ENCODE measurements at regions not wholly inside any gene's neighbourhood (a gene's known extent, or its start where the extent isn't known, plus 50 kb on each side); places are given as distances from the start of the nearest gene placed in this dataset.
"Not testable (repeated sequence)": the region's sequence is repeated elsewhere in the genome, so short reads cannot be mapped to it uniquely, and the experiment has no call there.

DNA sequence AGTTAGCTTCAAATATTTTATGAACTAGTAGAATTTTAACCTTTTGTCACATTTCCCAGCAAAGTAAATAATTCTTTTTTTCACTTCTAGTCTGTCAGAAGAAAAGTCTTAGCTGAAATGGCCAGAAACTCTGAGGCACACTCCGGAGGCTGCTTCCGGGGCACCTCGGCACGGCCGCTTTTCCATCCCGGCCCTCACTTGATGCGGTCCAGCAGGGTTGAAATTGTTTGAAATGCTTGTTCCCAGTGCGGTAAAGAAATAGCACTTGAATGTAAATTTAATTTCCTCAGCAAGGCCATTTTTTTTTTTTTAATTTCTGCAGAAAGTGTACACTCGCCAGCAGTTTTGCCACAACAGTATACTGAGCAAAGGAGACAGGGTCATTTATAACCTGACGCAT lies 154.7 kb upstream of the FAM20C start:
- H3K23ac ChIP-seq (ENCODE audit: low read depth, low read length); H3K9me1 ChIP-seq (ENCODE audit: insufficient read depth, low read length); BruUV-seq (replicated peaks); H3K9ac ChIP-seq (ENCODE audit: low read depth, low read length); H2AFZ ChIP-seq (replicated peaks; ENCODE audit: low read length, poor library complexity); H3K4me1 ChIP-seq (ENCODE audit: control insufficient read depth, insufficient read depth, low read length); H3K56ac ChIP-seq (ENCODE audit: extremely low read depth, insufficient read depth, low read length); H2AK5ac ChIP-seq (ENCODE audit: low read depth, low read length); H2AK9ac ChIP-seq (replicated peaks; ENCODE audit: low read depth, low read length, poor library complexity); POLR2A ChIA-PET (ENCODE audit: unreplicated experiment); H3K9me3 ChIP-seq (ENCODE audit: control insufficient read depth, insufficient read depth, low read length); H2BK120ac ChIP-seq (ENCODE audit: low read depth, low read length); H4K91ac ChIP-seq (ENCODE audit: insufficient read depth, low read depth, low read length); dilution Hi-C loops (cut with HindIII; ENCODE audit: low sequenced_read_pairs, unreplicated experiment); H2BK15ac ChIP-seq (ENCODE audit: low read depth, low read length); H3K4me3 ChIP-seq (ENCODE audit: insufficient read depth, low read depth, low read length); H4K20me1 ChIP-seq (ENCODE audit: insufficient read depth, low read length); H3K27ac ChIP-seq (ENCODE audit: insufficient read depth, low read length); ATAC-seq (ENCODE audit: low read depth); H3K18ac ChIP-seq (ENCODE audit: low read depth, low read length); H3K14ac ChIP-seq (replicated peaks; ENCODE audit: low read depth, low read length); H3K79me1 ChIP-seq (ENCODE audit: low read depth in 1 of 2, low read length in 2 of 2); in situ Hi-C loops (cut with MboI; ENCODE audit: low sequenced_read_pairs); CTCF ChIA-PET; H2BK20ac ChIP-seq (ENCODE audit: low read depth, low read length); intact Hi-C loops (cut with micrococcal nuclease); H3K4ac ChIP-seq (ENCODE audit: low read depth, low read length); DNase-seq; H3K4me2 ChIP-seq (ENCODE audit: low read depth, low read length); H2BK5ac ChIP-seq (ENCODE audit: low read depth, low read length, poor library complexity, severe bottlenecking); H3K36me3 ChIP-seq (ENCODE audit: control insufficient read depth, insufficient read depth, low read length); H4K5ac ChIP-seq (ENCODE audit: low read depth, low read length); H4K8ac ChIP-seq (ENCODE audit: low read depth in 2 of 2, low read length in 2 of 2): not testable (repeated sequence)
- WGBS, 2 experiments (ENCODE audit: extremely low coverage in 2 of 2, insufficient read length in 1 of 2) = no CpG with 5 or more reads among the region's 10 CpGs
- H3K27me3 ChIP-seq (ENCODE audit: control insufficient read depth, insufficient read depth, low read length) = peaks cover 15% of the 10 kb centered on the region

DNA sequence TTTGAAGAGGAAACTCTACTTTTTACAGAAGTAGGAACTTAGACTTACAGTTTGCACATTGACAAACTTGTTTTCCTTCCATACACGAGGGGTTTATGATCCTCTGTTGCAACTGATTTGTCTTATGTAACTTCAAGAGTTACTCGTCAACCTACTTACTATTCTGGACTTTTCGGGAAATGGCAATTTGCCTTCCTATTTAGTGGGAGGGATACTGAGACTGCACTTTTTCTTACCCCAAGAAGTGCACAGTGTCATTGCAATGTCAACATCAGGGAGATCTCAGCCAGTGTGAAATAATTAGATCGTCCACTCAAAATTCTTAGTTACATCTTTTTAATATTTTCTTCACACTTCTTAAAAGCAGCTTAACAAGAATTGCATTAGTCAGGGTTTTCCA lies 153.9 kb upstream of the FAM20C start:
- H3K27me3 ChIP-seq (ENCODE audit: control insufficient read depth, insufficient read depth, low read length) = peaks cover 22% of the 10 kb centered on the region
- H2AFZ ChIP-seq (replicated peaks; ENCODE audit: low read length, poor library complexity); H3K27ac ChIP-seq (ENCODE audit: insufficient read depth, low read length); POLR2A ChIA-PET (ENCODE audit: unreplicated experiment); H2AK9ac ChIP-seq (replicated peaks; ENCODE audit: low read depth, low read length, poor library complexity); in situ Hi-C loops (cut with MboI; ENCODE audit: low sequenced_read_pairs); H3K14ac ChIP-seq (replicated peaks; ENCODE audit: low read depth, low read length); ATAC-seq (ENCODE audit: low read depth); H3K18ac ChIP-seq (ENCODE audit: low read depth, low read length); H2BK5ac ChIP-seq (ENCODE audit: low read depth, low read length, poor library complexity, severe bottlenecking); H2BK20ac ChIP-seq (ENCODE audit: low read depth, low read length); H3K4me3 ChIP-seq (ENCODE audit: insufficient read depth, low read depth, low read length); H3K9me1 ChIP-seq (ENCODE audit: insufficient read depth, low read length); intact Hi-C loops (cut with micrococcal nuclease); H4K91ac ChIP-seq (ENCODE audit: insufficient read depth, low read depth, low read length); H3K23ac ChIP-seq (ENCODE audit: low read depth, low read length); H2BK15ac ChIP-seq (ENCODE audit: low read depth, low read length); H3K4me2 ChIP-seq (ENCODE audit: low read depth, low read length); H4K8ac ChIP-seq (ENCODE audit: low read depth in 2 of 2, low read length in 2 of 2); H2BK120ac ChIP-seq (ENCODE audit: low read depth, low read length); dilution Hi-C loops (cut with HindIII; ENCODE audit: low sequenced_read_pairs, unreplicated experiment); BruUV-seq (replicated peaks); H4K5ac ChIP-seq (ENCODE audit: low read depth, low read length); H2AK5ac ChIP-seq (ENCODE audit: low read depth, low read length); H4K20me1 ChIP-seq (ENCODE audit: insufficient read depth, low read length); DNase-seq; H3K4ac ChIP-seq (ENCODE audit: low read depth, low read length); CTCF ChIA-PET; H3K79me1 ChIP-seq (ENCODE audit: low read depth in 1 of 2, low read length in 2 of 2); H3K9me3 ChIP-seq (ENCODE audit: control insufficient read depth, insufficient read depth, low read length); H3K36me3 ChIP-seq (ENCODE audit: control insufficient read depth, insufficient read depth, low read length); H3K4me1 ChIP-seq (ENCODE audit: control insufficient read depth, insufficient read depth, low read length); H3K9ac ChIP-seq (ENCODE audit: low read depth, low read length); H3K56ac ChIP-seq (ENCODE audit: extremely low read depth, insufficient read depth, low read length): not testable (repeated sequence)
- WGBS, 2 experiments (ENCODE audit: extremely low coverage in 2 of 2, insufficient read length in 1 of 2) = no CpG with 5 or more reads among the region's 4 CpGs

All from IMR-90 (cell line).